CD4-positive, alpha-beta T cell treated with Interleukin-15 for 4 hours (primary cell): ENCODE measurements at regions not wholly inside any gene's neighbourhood (a gene's known extent, or its start where the extent isn't known, plus 50 kb on each side); places are given as distances from the start of the nearest gene placed in this dataset.
A peak's percentile ranks its signal among the peaks of the same experiment; 100 is the strongest.
"Not testable (repeated sequence)": the region's sequence is repeated elsewhere in the genome, so short reads cannot be mapped to it uniquely, and the experiment has no call there.

Experiments used
- DNase-seq: peaks from one replicate; pipeline ENCODE4 v3.0.0-alpha.2; 2020; ENCODE audit warnings: low spot score

DNA sequence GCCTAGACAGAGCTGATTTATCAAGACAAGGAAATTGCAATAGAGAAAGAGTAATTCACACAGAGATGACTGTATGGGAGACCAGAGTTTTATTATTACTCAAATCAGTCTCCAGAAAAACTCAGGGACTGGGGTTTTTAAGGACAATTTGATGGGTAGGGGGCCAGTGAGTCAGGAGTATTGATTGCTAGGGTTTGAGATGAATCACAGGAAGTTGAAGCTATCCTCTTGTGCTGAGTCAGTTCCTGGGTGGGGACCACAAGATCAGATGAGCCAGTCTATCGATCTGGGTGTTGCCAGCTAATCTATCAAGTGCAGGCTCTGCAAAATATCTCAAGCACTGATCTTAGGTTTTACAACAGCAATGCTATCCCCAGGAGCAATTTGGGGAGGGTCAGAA is 87.4 kb upstream of the TGIF2LY start:
- not testable (repeated sequence) for DNase-seq

DNA sequence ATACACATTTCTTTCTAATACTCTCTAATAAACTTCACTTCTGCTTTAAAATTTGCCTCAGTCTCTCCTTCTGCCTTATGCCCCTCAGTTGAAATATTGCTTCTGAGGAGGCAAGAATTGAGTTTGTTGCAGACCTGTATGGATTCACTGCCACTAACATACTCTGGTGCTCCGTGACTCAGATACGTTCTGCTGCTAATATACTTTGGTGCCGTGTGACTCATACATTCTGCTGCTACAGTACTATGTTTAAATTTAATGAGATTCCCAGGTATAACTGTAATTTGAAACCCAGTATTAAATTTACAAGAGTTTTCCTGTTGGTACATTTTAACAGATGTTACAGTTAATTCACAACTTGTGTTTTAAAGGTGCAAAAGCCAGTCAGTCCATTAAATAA is 84.3 kb upstream of the TGIF2LY start:
- DNase-seq: not testable (repeated sequence)

DNA sequence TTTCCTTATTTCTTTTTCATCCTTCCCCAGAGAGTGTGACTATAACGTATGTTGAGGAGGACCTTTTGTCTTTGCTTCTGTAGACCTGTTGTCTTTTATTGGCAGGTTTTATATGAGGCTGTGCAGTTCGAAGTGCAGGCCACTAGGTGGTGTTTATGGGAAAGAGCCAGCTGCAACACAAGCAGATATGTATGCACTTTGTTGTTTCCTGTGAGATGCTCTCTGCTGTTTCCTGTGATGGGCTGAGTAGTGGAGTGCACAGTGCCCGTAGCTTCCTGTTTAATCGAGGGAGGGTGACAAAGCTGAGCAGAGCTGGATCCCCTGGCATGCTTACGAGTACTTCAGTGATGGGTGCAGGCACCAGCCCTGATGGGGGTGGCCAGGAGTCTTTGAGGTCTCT is 51.8 kb upstream of the TGIF2LY start:
- DNase-seq: peak; percentile 0
